Right hindlimb (tissue), 1 donor: ENCODE measurements at regions not wholly inside any gene's neighbourhood (a gene's known extent, or its start where the extent isn't known, plus 50 kb on each side); places are given as distances from the start of the nearest gene placed in this dataset.

ENCODE experiments used
- DNase-seq: peaks from one replicate; pipeline ENCODE4 v3.0.0-alpha.2; 2018

GRCh38 chr2:30310371-30310770 lies 79.0 kb downstream of the LBH start:
- DNase-seq, result no peak

DNA sequence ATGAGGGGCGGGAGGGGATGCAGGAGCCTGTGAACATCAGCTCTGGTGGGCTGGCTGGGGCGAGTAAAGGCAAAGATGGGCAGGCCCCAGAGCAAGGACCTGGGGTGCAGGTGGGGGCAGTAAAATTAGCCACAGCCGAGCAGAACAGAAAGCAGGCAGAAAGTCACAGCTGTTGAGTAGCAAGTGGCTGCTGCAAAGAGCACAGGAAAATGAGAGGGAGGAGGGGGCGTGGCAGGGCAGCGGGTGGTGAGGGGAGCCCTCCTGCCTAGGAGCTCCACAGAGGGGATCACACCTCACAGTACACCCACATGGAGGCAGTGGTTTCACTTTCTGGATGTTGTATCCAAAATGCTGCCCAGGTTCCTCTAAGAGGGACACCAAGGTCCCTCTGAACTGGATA lies 79.6 kb downstream of the LBH start:
- no peak for DNase-seq

GRCh38 chr2:30311711-30312110 lies 80.4 kb downstream of the LBH start:
- DNase-seq, result no peak

GRCh38 chr2:30312916-30313315 lies 81.6 kb downstream of the LBH start:
- no peak for DNase-seq

DNA sequence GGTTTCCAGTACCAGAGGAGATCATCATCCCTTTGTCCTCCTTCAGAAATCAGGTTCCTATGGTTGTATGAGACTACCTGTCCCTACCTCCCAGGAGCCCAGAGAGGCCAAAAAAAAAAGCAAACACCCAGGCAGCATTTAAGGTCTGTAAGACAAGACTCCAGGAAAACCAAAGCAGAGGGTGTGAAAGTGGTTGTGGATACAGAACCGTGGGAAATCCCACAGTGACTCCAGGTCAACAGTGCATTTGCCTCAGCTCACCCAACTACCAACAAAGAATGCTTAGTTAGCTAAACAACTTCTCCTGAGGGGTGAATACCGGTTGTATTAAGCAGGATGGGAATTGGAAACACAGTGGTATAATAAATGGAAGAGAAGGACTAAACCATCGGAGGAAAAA lies 83.6 kb downstream of the LBH start:
- DNase-seq, result no peak

- DNase-seq, result no peak
These were observed 84.2 kb downstream of the LBH start for GRCh38 chr2:30315391-30316063.

GRCh38 chr2:30316408-30316807 lies 85.1 kb downstream of the LBH start:
- no peak for DNase-seq

GRCh38 chr2:30318987-30319782 lies 87.9 kb downstream of the LBH start:
- no peak for DNase-seq

GRCh38 chr2:30321466-30321865 lies 90.1 kb downstream of the LBH start:
- no peak for DNase-seq

- DNase-seq, result no peak
These were observed 92.2 kb downstream of the LBH start for GRCh38 chr2:30323499-30323898.

GRCh38 chr2:30324245-30324908 lies 93.0 kb downstream of the LBH start:
- no peak for DNase-seq

- DNase-seq, result no peak
These were observed 94.4 kb downstream of the LBH start for GRCh38 chr2:30325600-30326328.

GRCh38 chr2:30326497-30326896 lies 95.2 kb downstream of the LBH start:
- DNase-seq, result no peak

- no peak for DNase-seq
These were observed 99.7 kb downstream of the LBH start for GRCh38 chr2:30331038-30331437.

- DNase-seq, result no peak
These were observed 100.5 kb downstream of the LBH start for GRCh38 chr2:30331869-30332268.

- DNase-seq, result no peak
These were observed 101.6 kb downstream of the LBH start for GRCh38 chr2:30332791-30333453.

- no peak for DNase-seq
These were observed 103.5 kb downstream of the LBH start for GRCh38 chr2:30334762-30335363.

DNA sequence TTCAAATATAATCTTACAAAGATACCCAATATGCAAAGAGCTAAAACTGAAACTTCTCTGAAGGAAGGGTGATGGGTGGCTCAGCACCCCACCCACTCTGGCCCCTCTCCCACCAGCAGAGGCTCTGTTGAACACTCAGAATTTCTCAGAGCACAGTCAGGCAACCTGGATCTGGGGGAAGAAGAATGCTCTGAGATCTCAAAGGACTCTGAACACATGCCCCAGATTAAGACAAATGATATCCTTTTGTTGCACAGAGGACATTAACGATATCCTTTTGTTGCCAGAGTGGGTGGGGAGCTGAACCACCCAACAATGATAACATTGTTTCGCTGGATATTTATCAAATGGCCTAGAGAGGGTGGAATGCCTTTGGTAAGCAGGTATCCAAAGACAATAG lies 104.8 kb downstream of the LBH start:
- no peak for DNase-seq

GRCh38 chr2:30336978-30337841 lies 105.9 kb downstream of the LBH start:
- no peak for DNase-seq

DNA sequence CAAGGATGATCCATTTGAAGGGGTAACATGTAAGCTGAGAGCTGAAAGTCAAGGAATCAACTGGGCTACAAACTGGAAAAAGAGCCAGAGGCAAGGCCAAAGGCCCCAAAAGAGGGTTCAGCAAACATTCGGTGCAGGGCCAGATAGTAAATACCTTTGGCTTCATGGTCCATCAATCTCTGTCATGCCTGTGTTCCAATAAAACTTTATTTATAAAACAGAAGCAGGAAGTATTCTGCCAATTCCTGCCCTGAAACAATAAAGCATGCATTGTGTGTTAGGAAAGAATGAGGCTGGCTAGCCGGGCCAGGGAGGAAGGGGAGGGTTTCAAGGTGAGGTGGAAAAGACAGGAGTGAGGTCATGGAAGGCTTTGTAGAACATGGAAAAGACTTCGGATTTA lies 107.1 kb downstream of the LBH start:
- DNase-seq, result no peak

- DNase-seq, result no peak
These were observed 107.7 kb downstream of the LBH start for GRCh38 chr2:30339071-30339470.
